HG03571 (cell line): ENCODE measurements at regions not wholly inside any gene's neighbourhood (a gene's known extent, or its start where the extent isn't known, plus 50 kb on each side); places are given as distances from the start of the nearest gene placed in this dataset.

Experiments used
- ATAC-seq: cut with Tn5 transposase; IDR thresholded peaks from one replicate; pipeline ENCODE4 v1.9.1; 2021; ENCODE audit not compliant: unreplicated experiment

GRCh38 chr4:110878413-110878812 lies 255.5 kb upstream of the PITX2 start:
- ATAC-seq, result no peak

GRCh38 chr4:110878956-110879355 lies 256.1 kb upstream of the PITX2 start:
- no peak for ATAC-seq

- no peak for ATAC-seq
Measured at GRCh38 chr4:110886270-110886669, 263.4 kb upstream of the PITX2 start.

- ATAC-seq, result no peak
Measured at GRCh38 chr4:110886856-110887255, 264.0 kb upstream of the PITX2 start.

- no peak for ATAC-seq
Measured at GRCh38 chr4:110897784-110898183, 274.9 kb upstream of the PITX2 start.

GRCh38 chr4:110898290-110898689 lies 275.4 kb upstream of the PITX2 start:
- peak; percentile 59 for ATAC-seq

GRCh38 chr4:110900213-110900769 lies 277.4 kb upstream of the PITX2 start:
- ATAC-seq, result no peak

- ATAC-seq, result no peak
Measured at GRCh38 chr4:110902500-110902899, 279.6 kb upstream of the PITX2 start.

- no peak for ATAC-seq
Measured at GRCh38 chr4:110904435-110905065, 281.7 kb upstream of the PITX2 start.

- ATAC-seq, result no peak
Measured at GRCh38 chr4:110905367-110905766, 282.5 kb upstream of the PITX2 start.

- ATAC-seq, result no peak
Measured at GRCh38 chr4:110907801-110908313, 285.0 kb upstream of the PITX2 start.

- no peak for ATAC-seq
Measured at GRCh38 chr4:110914791-110915190, 291.9 kb upstream of the PITX2 start.

GRCh38 chr4:110915301-110915700 lies 292.4 kb upstream of the PITX2 start:
- ATAC-seq, result no peak

- no peak for ATAC-seq
Measured at GRCh38 chr4:110916505-110916904, 293.6 kb upstream of the PITX2 start.

GRCh38 chr4:110917835-110918234 lies 295.0 kb upstream of the PITX2 start:
- no peak for ATAC-seq

GRCh38 chr4:110920990-110921389 lies 298.1 kb upstream of the PITX2 start:
- no peak for ATAC-seq

- no peak for ATAC-seq
Measured at GRCh38 chr4:110924761-110925160, 301.9 kb upstream of the PITX2 start.

GRCh38 chr4:110926841-110927400 lies 304.0 kb upstream of the PITX2 start:
- no peak for ATAC-seq

GRCh38 chr4:110933341-110933740 lies 310.5 kb upstream of the PITX2 start:
- no peak for ATAC-seq

GRCh38 chr4:110944501-110944900 lies 321.6 kb upstream of the PITX2 start:
- ATAC-seq, result no peak

- ATAC-seq, result no peak
Measured at GRCh38 chr4:110945600-110945999, 322.7 kb upstream of the PITX2 start.

GRCh38 chr4:110949542-110949941 lies 326.7 kb upstream of the PITX2 start:
- ATAC-seq, result no peak

GRCh38 chr4:110950731-110951130 lies 327.9 kb upstream of the PITX2 start:
- ATAC-seq, result no peak
